ENCODE measurements at regions not wholly inside any gene's neighbourhood (a gene's known extent, or its start where the extent isn't known, plus 50 kb on each side); places are given as distances from the start of the nearest gene placed in this dataset.
"Not testable (repeated sequence)": the region's sequence is repeated elsewhere in the genome, so short reads cannot be mapped to it uniquely, and the experiment has no call there.

- DNase-seq: no peak
These were observed 115.0 kb downstream of the UBE2U start for GRCh38 chr1:64318428-64318827.

- no peak for DNase-seq
These were observed 116.6 kb downstream of the UBE2U start for GRCh38 chr1:64320007-64320406.

- DNase-seq: peak; percentile 18
These were observed 117.0 kb downstream of the UBE2U start for GRCh38 chr1:64320470-64320869.

GRCh38 chr1:64320922-64321614 is 117.6 kb downstream of the UBE2U start:
- DNase-seq: no peak

- no peak for DNase-seq
These were observed 119.6 kb downstream of the UBE2U start for GRCh38 chr1:64323054-64323453.

GRCh38 chr1:64323882-64324281 is 120.5 kb downstream of the UBE2U start:
- no peak for DNase-seq

GRCh38 chr1:64325856-64326255 is 122.4 kb downstream of the UBE2U start:
- DNase-seq: no peak

- DNase-seq: no peak
These were observed 123.7 kb downstream of the UBE2U start for GRCh38 chr1:64327119-64327518.

- no peak for DNase-seq
These were observed 124.8 kb downstream of the UBE2U start for GRCh38 chr1:64328193-64328592.

GRCh38 chr1:64330839-64331238 is 127.4 kb downstream of the UBE2U start:
- no peak for DNase-seq

- DNase-seq: no peak
These were observed 132.2 kb downstream of the UBE2U start for GRCh38 chr1:64335636-64336035.

- DNase-seq: no peak
These were observed 132.5 kb upstream of the CACHD1 start for GRCh38 chr1:64337475-64337874.

- DNase-seq: no peak
These were observed 132.0 kb upstream of the CACHD1 start for GRCh38 chr1:64337926-64338325.

- DNase-seq: no peak
These were observed 129.6 kb upstream of the CACHD1 start for GRCh38 chr1:64340361-64340760.

GRCh38 chr1:64343105-64343822 is 126.7 kb upstream of the CACHD1 start:
- no peak for DNase-seq

GRCh38 chr1:64343823-64344190 is 126.1 kb upstream of the CACHD1 start:
- no peak for DNase-seq

GRCh38 chr1:64348270-64348960 is 121.5 kb upstream of the CACHD1 start:
- no peak for DNase-seq

GRCh38 chr1:64348961-64349648 is 120.8 kb upstream of the CACHD1 start:
- DNase-seq: no peak

- DNase-seq: not testable (repeated sequence)
These were observed 114.4 kb upstream of the CACHD1 start for GRCh38 chr1:64355534-64355933.

- no peak for DNase-seq
These were observed 113.2 kb upstream of the CACHD1 start for GRCh38 chr1:64356636-64357256.

GRCh38 chr1:64357422-64357821 is 112.5 kb upstream of the CACHD1 start:
- DNase-seq: no peak

- DNase-seq: no peak
These were observed 111.2 kb upstream of the CACHD1 start for GRCh38 chr1:64358692-64359091.

- no peak for DNase-seq
These were observed 108.0 kb upstream of the CACHD1 start for GRCh38 chr1:64361974-64362373.

Data from KG1 (cell line).